Stomach (tissue), 8 donors: ENCODE measurements at regions not wholly inside any gene's neighbourhood (a gene's known extent, or its start where the extent isn't known, plus 50 kb on each side); places are given as distances from the start of the nearest gene placed in this dataset.

Experiments used
- DNase-seq, 2 donors: peaks; one replicate each; pipeline versions ENCODE4 v3.0.0 to v3.0.0-alpha.2; 2013 to 2019
- H3K27ac ChIP-seq, 5 donors: fragments of 200-600 bp in 4 of 5; sonication (generic) in 4 of 5; one replicate each; pipeline ENCODE4 v1.5.1; 2013 to 2019; ENCODE audit warnings: mild to moderate bottlenecking in 1 of 5, moderate library complexity in 1 of 5
- H3K27me3 ChIP-seq, 3 donors: fragments of 200-600 bp; sonication (generic); one replicate each; pipeline ENCODE4 v1.5.1; 2017 to 2019; ENCODE audit warnings: mixed run types in 1 of 3
- H3K36me3 ChIP-seq, 4 donors: fragments of 200-600 bp; sonication (generic); 1 replicate in 3 of 4; 2 replicates in 1 of 4; pipeline ENCODE4 v1.5.1; 2016 to 2019
- H3K4me1 ChIP-seq, 4 donors: fragments of 200-600 bp; sonication (generic); one replicate each; pipeline ENCODE4 v1.5.1; 2016 to 2019
- H3K4me3 ChIP-seq, 4 donors: fragments of 200-600 bp; sonication (generic) in 3 of 4; one replicate each; pipeline ENCODE4 v1.5.1; 2016 to 2019; ENCODE audit warnings: mild to moderate bottlenecking in 1 of 4
- H3K9me3 ChIP-seq, 4 donors: fragments of 200-600 bp; sonication (generic); one replicate each; pipeline ENCODE4 v1.5.1; 2016 to 2019
- EP300 ChIP-seq: sonication (generic); formaldehyde crosslinking; IDR thresholded peaks from one replicate; pipeline ENCODE4 v1.6.1; 2017; ENCODE audit warnings: antibody characterized with exemption
- POLR2A ChIP-seq, 4 donors: fragments of 450-650 bp; IDR thresholded peaks; one replicate each; pipeline ENCODE4 v1.6.1; 2016; ENCODE audit warnings: antibody characterized with exemption in 4 of 4, control low read depth in 2 of 4, mild to moderate bottlenecking in 1 of 4, moderate library complexity in 1 of 4
- POLR2AphosphoS5 ChIP-seq, 3 donors: sonication (generic); formaldehyde crosslinking; IDR thresholded peaks; one replicate each; pipeline ENCODE4 v1.6.1; 2016; ENCODE audit warnings: antibody characterized with exemption in 3 of 3
- WGBS, 5 donors: extraction: QIAGEN DNeasy Blood & Tissue Kit in 3 of 5; methylation state at CpG; one replicate each; pipeline versions ENCODE4 v1.1.5 to v1.1.7; 2013 to 2018; 5-methylcytosine and 5-hydroxymethylcytosine counted together
- intact Hi-C: fragments of 100-400 bp; cut with DNase I; formaldehyde crosslinking; loops from one replicate; pipeline ENCODE4 v1.15.1; 2023; ENCODE audit warnings: low total_unique reads
- TF ChIP-seq, protein P1 (sequence below), 7 experiments: fragments of 450-650 bp in 4 of 7; fragments of 200-600 bp in 3 of 7; sonication (generic) in 3 of 7; IDR thresholded peaks; one replicate each; pipeline ENCODE4 v1.5.1; 2016 to 2019; ENCODE audit warnings: antibody characterized with exemption in 7 of 7, control low read depth in 2 of 7, mild to moderate bottlenecking in 1 of 7
- donor health status: healthy with polysubstance abuse.
- donor health status: Bipolar disorder and iron deficiency.
- donor health status: healthy.

DNA sequence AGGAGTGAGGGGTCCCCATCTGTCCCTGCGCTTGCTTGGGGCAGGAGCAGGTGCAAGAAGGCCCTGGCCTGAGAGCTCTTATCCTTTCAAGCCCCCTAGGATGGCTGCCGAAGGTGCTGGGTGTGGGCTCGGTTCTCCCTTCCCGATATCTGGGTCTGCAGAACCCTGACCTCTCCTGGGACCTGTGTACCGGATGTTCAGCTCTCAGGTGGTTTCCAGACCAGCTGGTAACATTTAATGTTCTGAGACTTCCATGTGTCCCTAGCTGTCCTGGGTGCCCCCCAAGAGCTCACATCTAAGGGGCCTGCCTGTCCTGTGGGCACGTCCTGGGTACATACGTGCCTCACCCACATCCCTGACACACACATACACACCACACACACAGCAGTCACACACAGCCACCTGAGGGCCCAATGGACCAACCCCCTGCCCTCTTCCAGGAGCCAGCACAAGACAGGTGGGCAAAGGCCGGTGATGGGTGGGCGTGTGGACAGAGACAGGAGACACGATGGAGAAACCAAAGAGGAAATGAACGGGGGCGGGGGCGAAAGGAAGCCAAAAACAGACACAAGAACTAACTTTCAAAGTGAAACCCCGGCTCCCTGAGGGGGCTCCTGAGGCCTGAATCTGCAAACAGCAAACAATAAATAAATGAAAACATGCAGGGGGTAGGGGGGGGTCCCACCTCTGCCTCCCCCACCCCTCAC lies 124.3 kb downstream of the PTPRS start:
- 74 to 87% (median 85%) methylated on average over 10 to 14 of the region's 14 CpGs for WGBS, 5 donors
- no peaks in the 10 kb centered on the region for H3K4me1 ChIP-seq
- no peaks in the 10 kb centered on the region for H3K27me3 ChIP-seq
- intact Hi-C loops, result no loop called here
- peaks cover 0 to 2% (median 0%) of the 10 kb centered on the region in 4 donors for H3K9me3 ChIP-seq
- DNase-seq, result no peak
- H3K36me3 ChIP-seq, result peaks cover 54 to 100% (median 99%) of the 10 kb centered on the region in 4 donors
- H3K4me3 ChIP-seq, result no peak overlapping the region
- TF ChIP-seq EP300, result no peak
- TF ChIP-seq, protein P1, sequence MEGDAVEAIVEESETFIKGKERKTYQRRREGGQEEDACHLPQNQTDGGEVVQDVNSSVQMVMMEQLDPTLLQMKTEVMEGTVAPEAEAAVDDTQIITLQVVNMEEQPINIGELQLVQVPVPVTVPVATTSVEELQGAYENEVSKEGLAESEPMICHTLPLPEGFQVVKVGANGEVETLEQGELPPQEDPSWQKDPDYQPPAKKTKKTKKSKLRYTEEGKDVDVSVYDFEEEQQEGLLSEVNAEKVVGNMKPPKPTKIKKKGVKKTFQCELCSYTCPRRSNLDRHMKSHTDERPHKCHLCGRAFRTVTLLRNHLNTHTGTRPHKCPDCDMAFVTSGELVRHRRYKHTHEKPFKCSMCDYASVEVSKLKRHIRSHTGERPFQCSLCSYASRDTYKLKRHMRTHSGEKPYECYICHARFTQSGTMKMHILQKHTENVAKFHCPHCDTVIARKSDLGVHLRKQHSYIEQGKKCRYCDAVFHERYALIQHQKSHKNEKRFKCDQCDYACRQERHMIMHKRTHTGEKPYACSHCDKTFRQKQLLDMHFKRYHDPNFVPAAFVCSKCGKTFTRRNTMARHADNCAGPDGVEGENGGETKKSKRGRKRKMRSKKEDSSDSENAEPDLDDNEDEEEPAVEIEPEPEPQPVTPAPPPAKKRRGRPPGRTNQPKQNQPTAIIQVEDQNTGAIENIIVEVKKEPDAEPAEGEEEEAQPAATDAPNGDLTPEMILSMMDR (IDR thresholded peaks at IDR 0.05), result no peak
- no peak for TF ChIP-seq POLR2AphosphoS5 (IDR thresholded peaks at IDR 0.05)
- no peak for TF ChIP-seq POLR2A (IDR thresholded peaks at IDR 0.05)
- H3K27ac ChIP-seq, result no peak overlapping the region

DNA sequence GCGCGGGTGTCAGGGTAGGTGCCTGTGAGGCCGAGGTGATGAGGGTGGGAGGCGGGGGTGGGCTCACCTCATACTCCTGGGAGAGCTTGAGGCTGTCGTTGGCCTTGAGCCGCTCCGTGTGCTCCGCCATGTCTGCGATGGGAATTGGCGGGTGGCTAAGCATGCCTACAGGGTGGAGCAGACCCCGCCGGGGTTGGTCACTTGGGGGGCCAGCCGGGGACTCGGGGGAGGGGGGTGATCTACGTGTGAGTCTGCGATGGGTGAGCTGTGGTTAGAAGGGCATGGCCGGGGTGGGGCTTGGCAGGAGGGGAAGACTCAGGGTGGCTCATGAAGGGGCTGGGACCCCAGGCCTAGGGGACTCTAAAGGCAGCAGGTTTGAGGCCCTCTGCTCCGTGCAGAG lies 125.2 kb downstream of the PTPRS start:
- TF ChIP-seq POLR2A (IDR thresholded peaks at IDR 0.05), result no peak
- TF ChIP-seq POLR2AphosphoS5 (IDR thresholded peaks at IDR 0.05), result no peak
- no peak for TF ChIP-seq EP300
- TF ChIP-seq, protein P1 (IDR thresholded peaks at IDR 0.05), result no peak
- intact Hi-C loops, result no loop called here
- H3K36me3 ChIP-seq, result peaks cover 63 to 100% (median 99%) of the 10 kb centered on the region in 4 donors

DNA sequence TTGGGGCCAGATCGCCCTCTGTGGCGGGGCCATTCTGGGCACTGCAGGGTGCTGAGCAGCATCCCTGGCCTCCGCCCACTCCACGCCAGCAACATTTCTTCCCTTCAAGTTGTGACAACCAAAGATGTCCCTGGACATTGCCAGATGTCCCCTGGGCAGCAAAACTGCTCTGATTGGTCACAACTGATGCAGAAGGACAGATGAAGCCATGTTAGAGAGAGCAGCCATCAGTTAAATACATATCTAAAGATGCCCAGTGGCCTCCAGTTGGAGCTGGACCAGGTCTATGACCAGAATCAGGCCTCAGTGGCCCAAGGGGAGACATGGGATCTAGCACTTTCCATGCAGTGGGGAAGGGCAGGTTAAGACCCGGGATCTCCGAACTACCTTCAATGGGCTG lies 125.7 kb downstream of the PTPRS start:
- Histone ChIP-seq H3K27me3 (no peaks in the 10 kb centered on the region), H3K4me1 (no peaks in the 10 kb centered on the region), H3K36me3 (peaks cover 62 to 100% (median 99%) of the 10 kb centered on the region in 4 donors), H3K9me3 (peaks cover 0 to 3% (median 0%) of the 10 kb centered on the region in 4 donors), H3K27ac (no peak overlapping the region), H3K4me3 (no peak overlapping the region)
- 87 to 98% (median 98%) methylated on average over 6 of the region's 6 CpGs for WGBS, 5 donors
- no peak for DNase-seq
- TF ChIP-seq EP300, result no peak
- TF ChIP-seq, protein P1 (IDR thresholded peaks at IDR 0.05), result no peak
- TF ChIP-seq POLR2A (IDR thresholded peaks at IDR 0.05), result no peak
- TF ChIP-seq POLR2AphosphoS5 (IDR thresholded peaks at IDR 0.05), result no peak
- intact Hi-C loops, result no loop called here

More for the DNA sequence above, 125.2 kb downstream of the PTPRS start:
- peaks cover 0 to 3% (median 0%) of the 10 kb centered on the region in 4 donors for H3K9me3 ChIP-seq
- no peak overlapping the region for H3K27ac ChIP-seq
- no peaks in the 10 kb centered on the region for H3K4me1 ChIP-seq
- no peak for DNase-seq
- no peaks in the 10 kb centered on the region for H3K27me3 ChIP-seq
- 93 to 97% (median 96%) methylated on average over 18 of the region's 18 CpGs for WGBS, 5 donors
- H3K4me3 ChIP-seq, result no peak overlapping the region

DNA sequence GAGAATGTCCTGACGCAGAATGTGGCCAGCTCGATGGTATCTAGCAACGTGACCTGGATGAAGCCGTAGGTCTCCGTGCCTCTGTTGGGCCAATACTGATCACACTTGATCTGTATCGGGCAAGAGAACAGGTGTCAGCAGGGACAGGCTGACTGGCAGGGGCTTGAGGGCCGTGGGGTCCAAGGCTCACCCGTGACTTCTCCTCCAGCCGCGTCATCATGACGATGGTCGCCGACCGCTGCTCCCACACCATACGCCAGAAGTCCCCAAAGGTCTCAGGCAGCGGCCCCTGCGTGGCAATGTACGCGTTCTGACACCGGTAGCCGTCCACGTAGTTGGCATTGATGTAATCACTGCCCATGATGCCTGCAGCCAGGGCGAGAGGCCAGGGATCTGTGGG lies 126.2 kb downstream of the PTPRS start:
- intact Hi-C loops, result no loop called here
- no peak overlapping the region for H3K4me3 ChIP-seq
- no peaks in the 10 kb centered on the region for H3K27me3 ChIP-seq
- no peak overlapping the region for H3K27ac ChIP-seq
- no peaks in the 10 kb centered on the region for H3K4me1 ChIP-seq
- WGBS, 5 donors, result 95 to 97% (median 96%) methylated on average over 7 to 23 of the region's 23 CpGs
- TF ChIP-seq POLR2AphosphoS5 (IDR thresholded peaks at IDR 0.05) (no peak), POLR2A (IDR thresholded peaks at IDR 0.05) (no peak), EP300 (no peak)
- TF ChIP-seq, protein P1 (IDR thresholded peaks at IDR 0.05), result no peak
- DNase-seq, result no peak
- peaks cover 57 to 100% (median 98%) of the 10 kb centered on the region in 4 donors for H3K36me3 ChIP-seq
- peaks cover 0 to 3% (median 0%) of the 10 kb centered on the region in 4 donors for H3K9me3 ChIP-seq
